ENCODE measurements at regions not wholly inside any gene's neighbourhood (a gene's known extent, or its start where the extent isn't known, plus 50 kb on each side); places are given as distances from the start of the nearest gene placed in this dataset.

GRCh38 chr4:171561419-171561818 is 251.8 kb upstream of the GALNTL6 start:
- Histone ChIP-seq H3K4me1 (ENCODE audit: control insufficient read depth in 5 of 5, insufficient read depth in 5 of 5, low read length in 5 of 5) (no peaks in the 10 kb centered on the region), H3K9ac (ENCODE audit: low read length in 5 of 5) (no peak overlapping the region), H3K4me3 (ENCODE audit: low read depth in 1 of 5, low read length in 5 of 5) (no peak overlapping the region), H3K9me3 (ENCODE audit: control insufficient read depth in 5 of 5, low read length in 5 of 5) (no peaks in the 10 kb centered on the region), H3K27me3 (ENCODE audit: control insufficient read depth in 5 of 5, insufficient read depth in 4 of 5, low read length in 5 of 5) (no peaks in the 10 kb centered on the region), H3K36me3 (ENCODE audit: control insufficient read depth in 5 of 5, insufficient read depth in 5 of 5, low read length in 5 of 5) (no peaks in the 10 kb centered on the region), H3K27ac (ENCODE audit: low read depth, low read length) (no peak overlapping the region)

GRCh38 chr4:171553961-171554360 is 259.2 kb upstream of the GALNTL6 start:
- Histone ChIP-seq H3K9me3 (ENCODE audit: control insufficient read depth in 5 of 5, low read length in 5 of 5) (no peaks in the 10 kb centered on the region), H3K27ac (ENCODE audit: low read depth, low read length) (no peak overlapping the region), H3K27me3 (ENCODE audit: control insufficient read depth in 5 of 5, insufficient read depth in 4 of 5, low read length in 5 of 5) (no peaks in the 10 kb centered on the region), H3K36me3 (ENCODE audit: control insufficient read depth in 5 of 5, insufficient read depth in 5 of 5, low read length in 5 of 5) (no peaks in the 10 kb centered on the region), H3K4me1 (ENCODE audit: control insufficient read depth in 5 of 5, insufficient read depth in 5 of 5, low read length in 5 of 5) (no peaks in the 10 kb centered on the region), H3K9ac (ENCODE audit: low read length in 5 of 5) (no peak overlapping the region), H3K4me3 (ENCODE audit: low read depth in 1 of 5, low read length in 5 of 5) (no peak overlapping the region)

- no peaks in the 10 kb centered on the region for H3K4me1 ChIP-seq (ENCODE audit: control insufficient read depth in 5 of 5, insufficient read depth in 5 of 5, low read length in 5 of 5)
- H3K27ac ChIP-seq (ENCODE audit: low read depth, low read length) = no peak overlapping the region
- no peak overlapping the region for H3K9ac ChIP-seq (ENCODE audit: low read length in 5 of 5)
- H3K4me3 ChIP-seq (ENCODE audit: low read depth in 1 of 5, low read length in 5 of 5) = no peak overlapping the region
- H3K9me3 ChIP-seq (ENCODE audit: control insufficient read depth in 5 of 5, low read length in 5 of 5) = no peaks in the 10 kb centered on the region
- H3K27me3 ChIP-seq (ENCODE audit: control insufficient read depth in 5 of 5, insufficient read depth in 4 of 5, low read length in 5 of 5) = no peaks in the 10 kb centered on the region
- H3K36me3 ChIP-seq (ENCODE audit: control insufficient read depth in 5 of 5, insufficient read depth in 5 of 5, low read length in 5 of 5) = no peaks in the 10 kb centered on the region
These were observed 270.6 kb upstream of the GALNTL6 start for GRCh38 chr4:171542640-171543039.

- no peak overlapping the region for H3K27ac ChIP-seq (ENCODE audit: low read depth, low read length)
- no peaks in the 10 kb centered on the region for H3K27me3 ChIP-seq (ENCODE audit: control insufficient read depth in 5 of 5, insufficient read depth in 4 of 5, low read length in 5 of 5)
- H3K9me3 ChIP-seq (ENCODE audit: control insufficient read depth in 5 of 5, low read length in 5 of 5) = no peaks in the 10 kb centered on the region
- no peak overlapping the region for H3K9ac ChIP-seq (ENCODE audit: low read length in 5 of 5)
- no peaks in the 10 kb centered on the region for H3K36me3 ChIP-seq (ENCODE audit: control insufficient read depth in 5 of 5, insufficient read depth in 5 of 5, low read length in 5 of 5)
- no peak overlapping the region for H3K4me3 ChIP-seq (ENCODE audit: low read depth in 1 of 5, low read length in 5 of 5)
- H3K4me1 ChIP-seq (ENCODE audit: control insufficient read depth in 5 of 5, insufficient read depth in 5 of 5, low read length in 5 of 5) = no peaks in the 10 kb centered on the region
These were observed 274.6 kb upstream of the GALNTL6 start for GRCh38 chr4:171538601-171539100.

GRCh38 chr4:171534391-171534790 is 278.8 kb upstream of the GALNTL6 start:
- Histone ChIP-seq H3K36me3 (ENCODE audit: control insufficient read depth in 5 of 5, insufficient read depth in 5 of 5, low read length in 5 of 5) (no peaks in the 10 kb centered on the region), H3K9me3 (ENCODE audit: control insufficient read depth in 5 of 5, low read length in 5 of 5) (no peaks in the 10 kb centered on the region), H3K4me1 (ENCODE audit: control insufficient read depth in 5 of 5, insufficient read depth in 5 of 5, low read length in 5 of 5) (no peaks in the 10 kb centered on the region)

GRCh38 chr4:171532968-171533367 is 280.2 kb upstream of the GALNTL6 start:
- no peaks in the 10 kb centered on the region for H3K36me3 ChIP-seq (ENCODE audit: control insufficient read depth in 5 of 5, insufficient read depth in 5 of 5, low read length in 5 of 5)
- H3K9ac ChIP-seq (ENCODE audit: low read length in 5 of 5) = no peak overlapping the region
- no peak overlapping the region for H3K27ac ChIP-seq (ENCODE audit: low read depth, low read length)
- H3K27me3 ChIP-seq (ENCODE audit: control insufficient read depth in 5 of 5, insufficient read depth in 4 of 5, low read length in 5 of 5) = no peaks in the 10 kb centered on the region
- H3K4me3 ChIP-seq (ENCODE audit: low read depth in 1 of 5, low read length in 5 of 5) = no peak overlapping the region
- no peaks in the 10 kb centered on the region for H3K9me3 ChIP-seq (ENCODE audit: control insufficient read depth in 5 of 5, low read length in 5 of 5)
- no peaks in the 10 kb centered on the region for H3K4me1 ChIP-seq (ENCODE audit: control insufficient read depth in 5 of 5, insufficient read depth in 5 of 5, low read length in 5 of 5)

More at GRCh38 chr4:171534391-171534790, 278.8 kb upstream of the GALNTL6 start:
- H3K27me3 ChIP-seq (ENCODE audit: control insufficient read depth in 5 of 5, insufficient read depth in 4 of 5, low read length in 5 of 5) = no peaks in the 10 kb centered on the region
- no peak overlapping the region for H3K27ac ChIP-seq (ENCODE audit: low read depth, low read length)
- H3K4me3 ChIP-seq (ENCODE audit: low read depth in 1 of 5, low read length in 5 of 5) = no peak overlapping the region
- H3K9ac ChIP-seq (ENCODE audit: low read length in 5 of 5) = no peak overlapping the region

GRCh38 chr4:171524903-171525302 is 288.3 kb upstream of the GALNTL6 start:
- no peaks in the 10 kb centered on the region for H3K27me3 ChIP-seq (ENCODE audit: control insufficient read depth in 5 of 5, insufficient read depth in 4 of 5, low read length in 5 of 5)
- H3K4me1 ChIP-seq (ENCODE audit: control insufficient read depth in 5 of 5, insufficient read depth in 5 of 5, low read length in 5 of 5) = no peaks in the 10 kb centered on the region
- H3K9ac ChIP-seq (ENCODE audit: low read length in 5 of 5) = no peak overlapping the region
- no peak overlapping the region for H3K27ac ChIP-seq (ENCODE audit: low read depth, low read length)
- H3K9me3 ChIP-seq (ENCODE audit: control insufficient read depth in 5 of 5, low read length in 5 of 5) = no peaks in the 10 kb centered on the region
- H3K4me3 ChIP-seq (ENCODE audit: low read depth in 1 of 5, low read length in 5 of 5) = no peak overlapping the region
- no peaks in the 10 kb centered on the region for H3K36me3 ChIP-seq (ENCODE audit: control insufficient read depth in 5 of 5, insufficient read depth in 5 of 5, low read length in 5 of 5)

- no peak overlapping the region for H3K4me3 ChIP-seq (ENCODE audit: low read depth in 1 of 5, low read length in 5 of 5)
- H3K9me3 ChIP-seq (ENCODE audit: control insufficient read depth in 5 of 5, low read length in 5 of 5) = no peaks in the 10 kb centered on the region
- H3K36me3 ChIP-seq (ENCODE audit: control insufficient read depth in 5 of 5, insufficient read depth in 5 of 5, low read length in 5 of 5) = no peaks in the 10 kb centered on the region
- H3K4me1 ChIP-seq (ENCODE audit: control insufficient read depth in 5 of 5, insufficient read depth in 5 of 5, low read length in 5 of 5) = no peaks in the 10 kb centered on the region
- no peak overlapping the region for H3K27ac ChIP-seq (ENCODE audit: low read depth, low read length)
- no peak overlapping the region for H3K9ac ChIP-seq (ENCODE audit: low read length in 5 of 5)
- no peaks in the 10 kb centered on the region for H3K27me3 ChIP-seq (ENCODE audit: control insufficient read depth in 5 of 5, insufficient read depth in 4 of 5, low read length in 5 of 5)
These were observed 291.5 kb upstream of the GALNTL6 start for GRCh38 chr4:171521726-171522125.

- no peaks in the 10 kb centered on the region for H3K4me1 ChIP-seq (ENCODE audit: control insufficient read depth in 5 of 5, insufficient read depth in 5 of 5, low read length in 5 of 5)
- H3K9me3 ChIP-seq (ENCODE audit: control insufficient read depth in 5 of 5, low read length in 5 of 5) = no peaks in the 10 kb centered on the region
- no peak overlapping the region for H3K27ac ChIP-seq (ENCODE audit: low read depth, low read length)
- no peak overlapping the region for H3K9ac ChIP-seq (ENCODE audit: low read length in 5 of 5)
- H3K36me3 ChIP-seq (ENCODE audit: control insufficient read depth in 5 of 5, insufficient read depth in 5 of 5, low read length in 5 of 5) = no peaks in the 10 kb centered on the region
- no peak overlapping the region for H3K4me3 ChIP-seq (ENCODE audit: low read depth in 1 of 5, low read length in 5 of 5)
- no peaks in the 10 kb centered on the region for H3K27me3 ChIP-seq (ENCODE audit: control insufficient read depth in 5 of 5, insufficient read depth in 4 of 5, low read length in 5 of 5)
These were observed 293.7 kb upstream of the GALNTL6 start for GRCh38 chr4:171519457-171519856.

GRCh38 chr4:171517883-171518282 is 295.3 kb upstream of the GALNTL6 start:
- Histone ChIP-seq H3K27ac (ENCODE audit: low read depth, low read length) (no peak overlapping the region), H3K27me3 (ENCODE audit: control insufficient read depth in 5 of 5, insufficient read depth in 4 of 5, low read length in 5 of 5) (no peaks in the 10 kb centered on the region), H3K9ac (ENCODE audit: low read length in 5 of 5) (no peak overlapping the region), H3K9me3 (ENCODE audit: control insufficient read depth in 5 of 5, low read length in 5 of 5) (no peaks in the 10 kb centered on the region), H3K36me3 (ENCODE audit: control insufficient read depth in 5 of 5, insufficient read depth in 5 of 5, low read length in 5 of 5) (no peaks in the 10 kb centered on the region), H3K4me3 (ENCODE audit: low read depth in 1 of 5, low read length in 5 of 5) (no peak overlapping the region), H3K4me1 (ENCODE audit: control insufficient read depth in 5 of 5, insufficient read depth in 5 of 5, low read length in 5 of 5) (no peaks in the 10 kb centered on the region)

GRCh38 chr4:171516694-171517093 is 296.5 kb upstream of the GALNTL6 start:
- Histone ChIP-seq H3K36me3 (ENCODE audit: control insufficient read depth in 5 of 5, insufficient read depth in 5 of 5, low read length in 5 of 5) (no peaks in the 10 kb centered on the region), H3K4me3 (ENCODE audit: low read depth in 1 of 5, low read length in 5 of 5) (no peak overlapping the region), H3K4me1 (ENCODE audit: control insufficient read depth in 5 of 5, insufficient read depth in 5 of 5, low read length in 5 of 5) (no peaks in the 10 kb centered on the region), H3K9ac (ENCODE audit: low read length in 5 of 5) (no peak overlapping the region), H3K9me3 (ENCODE audit: control insufficient read depth in 5 of 5, low read length in 5 of 5) (no peaks in the 10 kb centered on the region), H3K27me3 (ENCODE audit: control insufficient read depth in 5 of 5, insufficient read depth in 4 of 5, low read length in 5 of 5) (no peaks in the 10 kb centered on the region), H3K27ac (ENCODE audit: low read depth, low read length) (no peak overlapping the region)
